DMS 273 (cell line): ENCODE measurements at regions not wholly inside any gene's neighbourhood (a gene's known extent, or its start where the extent isn't known, plus 50 kb on each side); places are given as distances from the start of the nearest gene placed in this dataset.
"Not testable (repeated sequence)": the region's sequence is repeated elsewhere in the genome, so short reads cannot be mapped to it uniquely, and the experiment has no call there.

ENCODE experiments used
- DNase-seq: peaks from one replicate; lab custom pipeline; 2025; ENCODE audit not compliant: unreplicated experiment; lab: John Stamatoyannopoulos, UW

GRCh38 chr2:66109419-66109818, 325.5 kb upstream of the MEIS1 start:
- DNase-seq, result no peak

- DNase-seq, result no peak
These were observed 329.7 kb upstream of the MEIS1 start for GRCh38 chr2:66105066-66105753.

GRCh38 chr2:66103581-66103980, 331.3 kb upstream of the MEIS1 start:
- DNase-seq, result no peak

GRCh38 chr2:66101206-66101605, 333.7 kb upstream of the MEIS1 start:
- peak; percentile 59 for DNase-seq

- DNase-seq, result peak; percentile 10
These were observed 339.0 kb upstream of the MEIS1 start for GRCh38 chr2:66095820-66096345.

- not testable (repeated sequence) for DNase-seq
These were observed 340.2 kb upstream of the MEIS1 start for GRCh38 chr2:66094689-66095088.

GRCh38 chr2:66093371-66093770, 341.6 kb upstream of the MEIS1 start:
- DNase-seq, result no peak

- no peak for DNase-seq
These were observed 349.9 kb upstream of the MEIS1 start for GRCh38 chr2:66084948-66085590.

GRCh38 chr2:66082581-66082980, 352.3 kb upstream of the MEIS1 start:
- DNase-seq, result no peak

- DNase-seq, result peak; percentile 13
These were observed 354.8 kb upstream of the MEIS1 start for GRCh38 chr2:66080127-66080526.

GRCh38 chr2:66073172-66073571, 361.8 kb upstream of the MEIS1 start:
- no peak for DNase-seq

- DNase-seq, result no peak
These were observed 364.0 kb upstream of the MEIS1 start for GRCh38 chr2:66070721-66071602.

GRCh38 chr2:66069937-66070720, 364.8 kb upstream of the MEIS1 start:
- DNase-seq, result no peak

- DNase-seq, result no peak
These were observed 368.9 kb upstream of the MEIS1 start for GRCh38 chr2:66066032-66066431.

- no peak for DNase-seq
These were observed 375.6 kb upstream of the MEIS1 start for GRCh38 chr2:66059332-66059731.

- DNase-seq, result no peak
These were observed 376.2 kb upstream of the MEIS1 start for GRCh38 chr2:66058675-66059074.

- DNase-seq, result no peak
These were observed 377.1 kb upstream of the MEIS1 start for GRCh38 chr2:66057844-66058243.

- DNase-seq, result no peak
These were observed 384.5 kb upstream of the MEIS1 start for GRCh38 chr2:66050392-66050791.

- DNase-seq, result no peak
These were observed 386.3 kb upstream of the MEIS1 start for GRCh38 chr2:66048667-66049066.

GRCh38 chr2:66041902-66042657, 392.8 kb upstream of the MEIS1 start:
- no peak for DNase-seq
